NT2/D1 (cell line): ENCODE measurements at regions not wholly inside any gene's neighbourhood (a gene's known extent, or its start where the extent isn't known, plus 50 kb on each side); places are given as distances from the start of the nearest gene placed in this dataset.

Experiments
- DNase-seq: peaks from one replicate; pipeline ENCODE4 v3.0.0-alpha.2; 2011; ENCODE audit warnings: low read depth, low spot score
- H3K27me3 ChIP-seq: 2 replicates; pipeline ENCODE4 v1.6.0; 2011; ENCODE audit warnings: mild to moderate bottlenecking; ENCODE audit not compliant: insufficient read length, insufficient read depth
- H3K36me3 ChIP-seq: 2 replicates; pipeline ENCODE4 v1.6.1; 2011; ENCODE audit warnings: mild to moderate bottlenecking, low read length, mixed read lengths; ENCODE audit not compliant: insufficient read depth, insufficient read length
- H3K4me1 ChIP-seq: 2 replicates; pipeline ENCODE4 v1.5.1; 2011; ENCODE audit not compliant: insufficient read depth, insufficient read length
- H3K4me3 ChIP-seq: 2 replicates; pipeline ENCODE4 v1.5.1; 2011; ENCODE audit warnings: low read depth; ENCODE audit not compliant: insufficient read length
- H3K9ac ChIP-seq: 2 replicates; pipeline ENCODE4 v1.6.0; 2011; ENCODE audit warnings: low read depth; ENCODE audit not compliant: insufficient read length
- H3K9me3 ChIP-seq: 2 replicates; pipeline ENCODE4 v1.5.1; 2011; ENCODE audit warnings: mild to moderate bottlenecking, low read length; ENCODE audit not compliant: insufficient read depth
- SUZ12 ChIP-seq: IDR thresholded peaks from 2 replicates; pipeline ENCODE4 v1.6.1; 2011; ENCODE audit not compliant: insufficient read length, insufficient read depth; ENCODE audit errors: extremely low read depth
- YY1 ChIP-seq: IDR thresholded peaks from 2 replicates; pipeline ENCODE4 v1.6.1; 2011; ENCODE audit not compliant: insufficient read length, insufficient read depth
- ZNF274 ChIP-seq: IDR thresholded peaks from 2 replicates; pipeline ENCODE4 v1.6.1; 2011; ENCODE audit warnings: mild to moderate bottlenecking, low read depth, low read length

GRCh38 chr5:123916345-123917121 is 404.6 kb downstream of the CSNK1G3 start:
- no peaks in the 10 kb centered on the region for H3K36me3 ChIP-seq
- no peaks in the 10 kb centered on the region for H3K27me3 ChIP-seq
- TF ChIP-seq SUZ12 (no peak), YY1 (no peak), ZNF274 (no peak)
- no peak for DNase-seq
- no peak overlapping the region for H3K4me3 ChIP-seq
- no peaks in the 10 kb centered on the region for H3K4me1 ChIP-seq
- peaks cover 4% of the 10 kb centered on the region for H3K9me3 ChIP-seq
- H3K9ac ChIP-seq = no peak overlapping the region

- H3K36me3 ChIP-seq = no peaks in the 10 kb centered on the region
- H3K4me1 ChIP-seq = no peaks in the 10 kb centered on the region
- no peak for DNase-seq
- TF ChIP-seq ZNF274 (no peak), YY1 (no peak), SUZ12 (no peak)
- H3K27me3 ChIP-seq = no peaks in the 10 kb centered on the region
- no peak overlapping the region for H3K9ac ChIP-seq
- H3K4me3 ChIP-seq = no peak overlapping the region
- peaks cover 4% of the 10 kb centered on the region for H3K9me3 ChIP-seq
Observed at GRCh38 chr5:123914333-123914732, 402.4 kb downstream of the CSNK1G3 start.

DNA sequence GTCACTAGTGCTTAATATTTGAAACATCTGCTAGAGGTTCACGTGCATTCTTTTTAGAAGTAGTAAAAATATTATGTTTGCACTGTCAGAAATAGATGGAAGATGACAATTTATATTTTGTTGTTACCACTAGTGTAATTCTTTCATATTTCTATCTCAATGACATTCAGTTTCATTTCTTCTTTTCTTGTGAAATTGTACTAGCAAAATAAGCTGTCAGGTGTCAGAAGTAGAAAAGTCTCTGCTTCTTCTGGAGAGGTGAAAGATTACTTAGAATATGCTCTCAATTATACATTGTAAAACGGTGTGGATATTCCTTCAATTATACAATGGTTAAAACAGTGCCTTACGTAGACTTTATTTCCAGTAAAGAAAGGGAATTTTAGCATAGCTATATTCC is 395.4 kb downstream of the CSNK1G3 start:
- TF ChIP-seq ZNF274 (no peak), YY1 (no peak), SUZ12 (no peak)

DNA sequence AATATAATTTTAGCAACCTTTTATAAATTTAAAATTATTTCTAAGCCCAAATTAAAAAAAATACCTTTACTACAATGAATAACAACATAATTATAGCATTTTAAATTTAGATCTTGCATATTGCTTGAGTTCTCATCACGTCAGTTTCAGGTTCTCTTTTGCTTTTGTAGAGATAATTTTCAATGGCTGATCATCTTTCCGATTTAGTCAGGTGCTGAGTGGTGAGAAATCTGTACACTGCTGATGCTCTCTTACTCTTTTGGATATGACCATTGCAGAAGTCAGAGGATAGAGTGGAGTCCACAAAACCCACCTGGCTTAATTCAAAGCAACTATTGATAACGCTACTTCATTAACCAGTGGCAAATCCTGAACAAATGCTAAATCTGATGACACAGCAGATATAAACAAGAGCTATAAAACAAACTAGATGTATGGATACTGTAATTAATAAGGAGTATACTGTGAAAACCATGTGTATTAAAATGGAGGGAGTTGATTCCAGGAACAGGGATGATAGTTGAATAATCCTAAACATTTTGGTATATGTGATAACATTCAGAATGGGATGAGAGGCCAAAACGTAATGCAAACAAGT is 394.8 kb downstream of the CSNK1G3 start:
- no peak for TF ChIP-seq ZNF274
- TF ChIP-seq SUZ12 = no peak
- no peak for TF ChIP-seq YY1
- Histone ChIP-seq H3K36me3 (no peaks in the 10 kb centered on the region), H3K27me3 (no peaks in the 10 kb centered on the region), H3K9ac (no peak overlapping the region), H3K9me3 (no peaks in the 10 kb centered on the region), H3K4me3 (no peak overlapping the region), H3K4me1 (no peaks in the 10 kb centered on the region)
- no peak for DNase-seq

More for the DNA sequence above, 395.4 kb downstream of the CSNK1G3 start:
- H3K27me3 ChIP-seq = no peaks in the 10 kb centered on the region
- H3K9ac ChIP-seq = no peak overlapping the region
- no peaks in the 10 kb centered on the region for H3K9me3 ChIP-seq
- no peak overlapping the region for H3K4me3 ChIP-seq
- H3K4me1 ChIP-seq = no peaks in the 10 kb centered on the region
- DNase-seq = no peak
- H3K36me3 ChIP-seq = no peaks in the 10 kb centered on the region

GRCh38 chr5:123885081-123885480 is 373.1 kb downstream of the CSNK1G3 start:
- TF ChIP-seq SUZ12 (no peak), YY1 (no peak), ZNF274 (no peak)

DNA sequence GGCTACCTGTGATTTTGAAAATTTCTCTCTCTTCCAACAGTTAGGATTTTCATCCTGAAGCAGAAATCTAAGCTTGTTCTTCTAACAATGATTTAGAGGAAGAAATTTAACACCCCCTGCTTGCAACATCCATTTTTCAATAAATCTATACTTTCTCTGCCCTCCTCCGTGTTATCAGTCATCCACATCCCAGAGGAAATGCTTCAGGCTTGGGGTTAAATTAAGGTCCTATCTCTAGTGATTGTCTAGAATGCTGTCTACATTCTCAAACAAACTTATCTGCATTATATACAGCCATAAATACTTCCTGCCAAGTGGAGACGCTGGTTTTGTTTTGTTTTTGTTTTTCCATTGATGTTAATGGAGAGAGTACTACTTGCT is 371.0 kb downstream of the CSNK1G3 start:
- DNase-seq = no peak
- Histone ChIP-seq H3K27me3 (no peaks in the 10 kb centered on the region), H3K9me3 (no peaks in the 10 kb centered on the region), H3K36me3 (no peaks in the 10 kb centered on the region), H3K9ac (no peak overlapping the region), H3K4me3 (no peak overlapping the region), H3K4me1 (no peaks in the 10 kb centered on the region)
- no peak for TF ChIP-seq ZNF274
- no peak for TF ChIP-seq SUZ12

More at GRCh38 chr5:123885081-123885480, 373.1 kb downstream of the CSNK1G3 start:
- Histone ChIP-seq H3K4me3 (no peak overlapping the region), H3K4me1 (no peaks in the 10 kb centered on the region), H3K27me3 (no peaks in the 10 kb centered on the region), H3K36me3 (no peaks in the 10 kb centered on the region), H3K9me3 (no peaks in the 10 kb centered on the region), H3K9ac (no peak overlapping the region)
- no peak for DNase-seq

DNA sequence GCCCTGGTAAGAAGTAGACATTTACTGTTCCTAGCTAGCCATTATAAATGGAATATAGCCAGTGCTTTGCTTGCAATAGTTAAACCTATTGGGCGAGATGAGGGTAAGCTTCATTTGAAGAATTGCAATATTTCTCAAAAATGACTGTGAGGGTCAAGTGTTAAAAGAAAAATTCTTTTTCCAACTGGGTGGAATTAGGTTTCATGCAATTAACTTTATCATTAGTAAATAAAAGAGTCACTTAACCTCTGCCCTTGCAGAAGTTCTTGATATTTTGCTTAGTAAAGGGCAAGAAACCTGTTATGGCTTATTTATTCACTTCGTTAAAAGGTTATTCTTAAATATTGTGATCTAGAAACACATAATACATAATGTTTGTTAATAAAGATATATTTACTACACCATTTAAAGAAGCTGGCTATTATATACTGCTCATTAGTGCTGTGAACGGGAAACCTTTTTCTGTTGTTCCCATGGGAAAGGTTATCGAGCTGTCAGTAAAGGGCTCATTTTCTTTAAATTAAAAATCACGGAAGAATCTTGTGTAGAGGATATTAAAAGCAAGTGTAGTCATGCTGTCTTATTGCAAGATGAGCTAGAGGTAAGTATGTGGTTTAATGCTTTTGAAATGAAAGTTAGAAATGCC is 370.5 kb downstream of the CSNK1G3 start:
- H3K36me3 ChIP-seq = no peaks in the 10 kb centered on the region
- no peak overlapping the region for H3K4me3 ChIP-seq
- H3K4me1 ChIP-seq = no peaks in the 10 kb centered on the region
- H3K9me3 ChIP-seq = no peaks in the 10 kb centered on the region
- TF ChIP-seq ZNF274 = no peak
- TF ChIP-seq YY1 = no peak
- no peak for TF ChIP-seq SUZ12
- no peaks in the 10 kb centered on the region for H3K27me3 ChIP-seq
- no peak for DNase-seq
- no peak overlapping the region for H3K9ac ChIP-seq
